ENCODE measurements at regions not wholly inside any gene's neighbourhood (a gene's known extent, or its start where the extent isn't known, plus 50 kb on each side); places are given as distances from the start of the nearest gene placed in this dataset.

GRCh38 chr5:173477345-173478040, 139.0 kb downstream of the BOD1 start:
- TF ChIP-seq POLR2A (IDR thresholded peaks at IDR 0.05), result no peak
- TF ChIP-seq, protein P1, sequence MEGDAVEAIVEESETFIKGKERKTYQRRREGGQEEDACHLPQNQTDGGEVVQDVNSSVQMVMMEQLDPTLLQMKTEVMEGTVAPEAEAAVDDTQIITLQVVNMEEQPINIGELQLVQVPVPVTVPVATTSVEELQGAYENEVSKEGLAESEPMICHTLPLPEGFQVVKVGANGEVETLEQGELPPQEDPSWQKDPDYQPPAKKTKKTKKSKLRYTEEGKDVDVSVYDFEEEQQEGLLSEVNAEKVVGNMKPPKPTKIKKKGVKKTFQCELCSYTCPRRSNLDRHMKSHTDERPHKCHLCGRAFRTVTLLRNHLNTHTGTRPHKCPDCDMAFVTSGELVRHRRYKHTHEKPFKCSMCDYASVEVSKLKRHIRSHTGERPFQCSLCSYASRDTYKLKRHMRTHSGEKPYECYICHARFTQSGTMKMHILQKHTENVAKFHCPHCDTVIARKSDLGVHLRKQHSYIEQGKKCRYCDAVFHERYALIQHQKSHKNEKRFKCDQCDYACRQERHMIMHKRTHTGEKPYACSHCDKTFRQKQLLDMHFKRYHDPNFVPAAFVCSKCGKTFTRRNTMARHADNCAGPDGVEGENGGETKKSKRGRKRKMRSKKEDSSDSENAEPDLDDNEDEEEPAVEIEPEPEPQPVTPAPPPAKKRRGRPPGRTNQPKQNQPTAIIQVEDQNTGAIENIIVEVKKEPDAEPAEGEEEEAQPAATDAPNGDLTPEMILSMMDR (IDR thresholded peaks at IDR 0.05), result no peak

Data from lower leg skin (tissue), 3 donors.